HG03520 (cell line): ENCODE measurements at regions not wholly inside any gene's neighbourhood (a gene's known extent, or its start where the extent isn't known, plus 50 kb on each side); places are given as distances from the start of the nearest gene placed in this dataset.
"Not testable (repeated sequence)": the region's sequence is repeated elsewhere in the genome, so short reads cannot be mapped to it uniquely, and the experiment has no call there.

Experiments used
- ATAC-seq: cut with Tn5 transposase; IDR thresholded peaks from one replicate; pipeline ENCODE4 v1.9.1; 2021; ENCODE audit warnings: mild to moderate bottlenecking, moderate library complexity; ENCODE audit not compliant: unreplicated experiment

DNA sequence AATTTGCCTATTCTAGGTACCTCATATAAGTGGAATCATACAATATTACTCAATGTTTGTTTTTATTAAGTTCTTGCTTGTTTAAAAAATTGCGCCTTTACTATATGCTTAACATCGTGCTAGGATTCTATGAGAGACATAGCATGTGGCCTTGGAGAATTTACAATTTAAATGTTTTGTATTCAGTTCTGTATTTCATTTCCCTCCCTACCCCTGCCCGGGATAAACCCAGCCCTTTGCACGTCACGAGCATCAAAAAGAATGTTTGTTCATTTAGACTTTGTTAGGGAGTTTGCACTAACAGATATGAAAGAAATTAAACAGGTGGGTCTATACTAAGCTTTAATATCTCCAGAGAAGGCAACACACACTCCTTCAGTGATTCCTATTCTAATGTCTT lies 75.7 kb downstream of the C18orf54 start:
- ATAC-seq = no peak

DNA sequence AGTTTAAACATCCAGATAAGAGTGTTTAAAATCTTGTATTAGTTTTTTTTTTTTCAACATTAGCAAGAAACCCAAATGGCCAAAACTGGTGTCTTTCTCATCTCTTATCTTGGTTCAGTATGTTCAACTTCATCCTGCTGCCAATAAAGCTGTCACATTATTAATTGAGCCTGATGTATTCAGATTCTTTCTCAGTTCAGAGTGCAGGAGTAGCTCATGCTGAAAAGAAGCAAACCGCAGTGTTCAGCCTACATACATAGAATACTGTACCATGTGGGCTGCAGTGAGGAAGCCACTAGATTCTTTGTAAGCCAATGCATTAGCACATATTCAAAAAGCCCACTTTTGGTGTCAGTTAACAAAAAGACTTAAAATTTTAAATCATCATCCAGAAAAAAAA lies 76.2 kb downstream of the C18orf54 start:
- ATAC-seq = no peak

DNA sequence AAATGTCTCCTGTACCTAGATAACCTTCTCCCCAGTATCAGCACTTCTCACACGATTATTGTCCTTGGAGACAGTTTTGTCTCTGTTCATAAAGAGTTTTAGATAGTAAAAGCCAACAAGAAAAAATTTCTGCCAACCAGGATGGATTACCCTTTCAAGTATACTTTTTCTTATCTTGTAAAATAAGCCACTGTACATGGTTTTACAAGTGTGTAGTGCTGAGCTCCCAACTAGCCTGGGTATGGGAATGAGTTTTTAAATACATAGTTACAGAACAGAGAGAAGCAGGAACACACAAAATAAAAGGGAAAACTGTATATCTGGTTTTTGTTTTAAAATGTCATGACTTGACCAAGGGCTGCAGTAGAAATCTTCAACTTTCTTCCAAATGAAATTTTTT lies 76.7 kb downstream of the C18orf54 start:
- ATAC-seq = no peak

DNA sequence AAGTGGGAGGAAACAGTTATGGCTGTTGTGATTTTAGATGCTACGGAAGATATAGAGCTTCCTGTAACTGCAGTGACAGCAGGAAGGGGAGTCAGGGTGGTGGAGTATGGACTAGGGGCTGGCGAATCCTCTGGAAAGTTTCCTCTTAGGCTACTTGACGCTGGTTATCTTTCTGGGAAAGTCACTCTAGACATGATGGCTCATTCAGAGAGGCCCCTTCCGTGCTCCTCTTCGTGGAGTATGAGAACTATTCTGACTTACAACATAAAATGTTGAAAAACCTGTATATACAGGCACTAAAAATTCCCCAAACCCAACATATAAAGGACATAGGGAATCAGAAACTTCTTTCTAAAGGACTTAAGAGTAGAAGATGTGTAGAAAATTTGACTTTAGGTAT lies 78.8 kb downstream of the C18orf54 start:
- ATAC-seq = no peak

DNA sequence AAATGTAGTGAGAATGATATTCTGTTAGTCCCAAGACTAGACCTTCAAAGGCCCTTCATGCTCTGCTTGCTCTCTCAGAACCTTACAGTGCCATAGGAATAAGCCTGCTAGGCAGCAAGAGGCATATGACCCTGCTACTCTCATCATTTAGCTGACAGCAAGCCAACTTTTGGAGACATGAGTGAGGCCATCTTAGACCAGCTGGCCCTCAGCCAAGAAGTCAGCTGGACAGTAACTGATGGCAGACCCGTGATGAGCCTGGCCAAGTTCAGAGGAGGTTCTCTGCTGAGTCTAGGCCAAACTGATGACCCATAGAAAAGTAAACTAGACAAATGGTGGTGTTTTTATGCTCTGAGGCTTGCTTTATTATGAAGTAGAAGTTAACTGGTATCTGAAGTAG lies 82.6 kb downstream of the C18orf54 start:
- ATAC-seq = no peak

DNA sequence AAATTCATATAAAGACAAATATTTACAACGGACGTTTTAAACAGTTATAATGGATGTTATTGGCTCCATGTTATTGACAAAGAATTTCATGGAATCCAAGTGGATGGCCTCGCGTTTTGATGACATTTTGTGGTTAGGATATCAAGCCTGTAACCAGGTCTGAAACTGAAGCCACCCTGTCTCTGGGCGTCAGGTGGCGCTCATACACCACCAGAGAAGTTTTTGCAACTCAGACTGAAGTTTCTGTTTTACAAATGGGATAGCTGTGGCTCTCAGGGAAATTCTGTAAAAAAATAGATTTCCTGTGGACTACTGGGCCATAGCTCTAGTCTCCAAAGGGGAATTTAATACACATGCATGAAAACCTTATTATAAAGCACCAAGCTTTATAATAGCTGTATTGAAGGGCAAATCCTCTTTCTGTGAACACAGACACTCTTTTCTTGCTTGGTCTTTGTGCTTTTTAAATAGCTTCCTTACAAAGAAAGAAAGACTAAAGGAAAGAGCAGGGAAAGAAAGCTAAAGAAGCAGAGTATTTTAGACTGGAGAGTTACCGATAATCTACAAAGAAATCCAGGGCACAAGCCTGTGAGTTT lies 86.7 kb downstream of the C18orf54 start:
- ATAC-seq = peak; percentile 89

DNA sequence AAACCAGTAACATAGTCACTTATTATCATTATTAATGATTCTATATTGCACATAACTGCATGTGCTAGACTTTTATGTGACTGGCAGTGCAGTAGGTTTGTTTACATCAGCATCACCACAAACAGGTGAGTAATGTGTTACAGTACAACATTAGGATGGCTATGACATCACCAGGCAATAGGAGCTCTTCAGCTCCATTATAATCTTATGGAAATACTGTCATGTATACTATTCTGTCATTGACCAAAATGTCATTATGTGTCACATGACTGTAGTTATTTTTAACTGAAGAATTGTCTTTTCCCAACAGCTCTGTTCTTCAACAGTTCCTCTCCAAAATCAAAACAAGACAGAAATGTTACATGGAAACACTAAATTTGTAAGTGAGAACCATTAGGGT lies 96.3 kb downstream of the C18orf54 start:
- no peak for ATAC-seq

DNA sequence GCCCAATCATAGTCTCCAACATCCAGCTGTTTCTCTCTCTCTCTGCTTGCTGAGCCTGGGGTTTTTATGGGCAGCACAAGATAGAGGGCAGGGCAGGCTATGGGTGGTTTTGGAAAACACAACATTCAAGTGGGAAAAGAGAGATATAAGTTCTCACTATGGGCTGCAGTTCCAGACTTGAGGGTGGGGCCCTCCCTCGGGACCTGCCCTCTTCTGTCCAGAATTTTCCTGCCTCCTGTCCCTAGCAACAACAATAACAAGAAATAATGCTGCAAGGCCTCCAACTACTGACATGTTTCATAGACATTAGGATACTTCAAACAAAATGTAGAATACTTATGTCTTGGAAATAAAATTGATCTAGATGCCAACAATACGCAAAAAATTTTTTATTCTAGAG lies 107.8 kb downstream of the C18orf54 start:
- ATAC-seq = no peak

DNA sequence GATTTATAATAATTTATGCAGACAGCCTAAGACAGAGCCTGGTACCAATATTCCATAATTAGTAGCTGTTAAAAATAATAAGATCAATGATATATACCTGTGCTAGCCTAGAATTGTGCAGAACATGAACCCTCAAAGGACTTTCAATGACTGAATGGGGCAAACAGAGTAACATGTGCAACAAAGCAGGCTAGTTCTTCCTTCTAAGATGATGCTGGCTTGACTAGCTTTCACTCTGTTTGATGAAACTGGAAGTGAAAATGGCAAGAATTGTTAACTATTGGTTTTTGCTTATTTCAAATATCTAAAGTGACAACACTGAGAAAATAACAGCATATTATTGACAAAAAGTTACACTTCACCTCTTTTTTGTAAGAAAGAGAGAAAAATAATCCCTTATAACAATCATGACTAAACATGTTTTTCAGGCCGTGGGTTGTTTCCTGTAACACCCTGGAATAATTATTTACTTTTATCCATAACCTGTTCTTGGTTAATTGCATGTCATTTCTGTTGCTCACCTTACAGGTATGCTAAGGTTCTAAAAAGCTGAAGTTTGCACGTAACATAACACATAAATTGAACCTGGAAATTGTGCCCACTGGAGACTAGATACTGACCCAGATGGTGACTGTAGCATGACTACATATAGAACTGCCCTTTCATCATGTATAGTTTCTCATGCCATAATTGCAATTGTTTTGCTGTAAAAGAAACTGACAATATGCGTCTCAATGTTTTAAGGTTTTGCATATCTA lies 108.7 kb downstream of the C18orf54 start:
- ATAC-seq = no peak

DNA sequence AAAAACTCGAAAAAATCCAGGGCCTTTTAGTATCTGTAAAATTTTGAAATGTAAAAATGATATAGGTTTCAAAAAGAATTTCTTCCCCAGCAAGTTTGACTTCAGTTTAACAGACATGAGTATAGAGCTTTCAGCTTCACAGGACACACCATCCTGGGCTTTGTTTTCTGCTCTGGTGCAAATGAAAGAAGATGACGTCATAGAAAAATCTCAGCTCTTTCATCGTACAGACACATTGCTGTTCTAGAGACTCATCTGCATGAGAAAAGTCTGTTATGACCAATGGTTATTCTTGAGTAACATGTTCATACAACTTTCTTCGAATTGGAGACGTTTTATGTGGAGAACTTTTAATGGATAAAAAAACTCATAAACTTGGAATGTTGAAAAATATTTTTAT lies 111.7 kb upstream of the DYNAP start:
- no peak for ATAC-seq

DNA sequence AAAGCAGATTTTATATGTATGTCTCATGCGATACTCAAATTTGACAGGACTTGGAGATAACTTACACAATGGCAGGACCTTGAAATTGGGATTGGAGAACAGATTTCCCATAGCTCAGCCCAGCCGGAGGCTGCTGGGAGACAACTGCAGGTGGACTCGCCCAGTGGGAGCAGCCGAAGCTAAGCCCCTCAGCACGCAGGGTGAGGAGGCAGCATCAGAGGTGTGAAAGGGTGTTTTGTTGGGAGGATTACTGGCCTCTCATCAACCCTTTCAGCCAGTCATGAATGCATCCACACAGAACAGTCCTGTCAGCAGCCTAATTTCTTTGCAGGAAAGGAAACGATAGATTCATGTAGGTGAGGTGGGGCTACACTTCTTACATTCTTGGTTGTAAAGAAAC lies 110.4 kb upstream of the DYNAP start:
- ATAC-seq = no peak

DNA sequence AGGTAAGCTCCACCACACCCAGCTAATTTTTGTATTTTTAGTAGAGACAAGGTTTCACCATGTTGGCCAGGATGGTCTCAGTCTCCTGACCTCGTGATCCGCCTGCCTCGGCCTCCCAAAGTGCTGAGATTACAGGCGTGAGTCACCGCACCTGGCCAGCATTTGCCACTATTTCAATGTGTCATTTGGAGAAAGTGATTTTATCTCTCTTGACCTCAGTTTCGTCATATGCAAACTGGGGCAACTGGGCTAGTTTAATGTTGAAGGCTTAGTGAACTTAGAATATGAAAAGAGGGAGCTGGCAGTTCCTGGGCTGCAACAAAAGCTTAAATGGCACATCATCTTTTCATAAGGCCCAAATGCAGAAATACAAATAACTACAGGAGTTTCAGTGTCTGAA lies 88.6 kb upstream of the DYNAP start:
- ATAC-seq = not testable (repeated sequence)

DNA sequence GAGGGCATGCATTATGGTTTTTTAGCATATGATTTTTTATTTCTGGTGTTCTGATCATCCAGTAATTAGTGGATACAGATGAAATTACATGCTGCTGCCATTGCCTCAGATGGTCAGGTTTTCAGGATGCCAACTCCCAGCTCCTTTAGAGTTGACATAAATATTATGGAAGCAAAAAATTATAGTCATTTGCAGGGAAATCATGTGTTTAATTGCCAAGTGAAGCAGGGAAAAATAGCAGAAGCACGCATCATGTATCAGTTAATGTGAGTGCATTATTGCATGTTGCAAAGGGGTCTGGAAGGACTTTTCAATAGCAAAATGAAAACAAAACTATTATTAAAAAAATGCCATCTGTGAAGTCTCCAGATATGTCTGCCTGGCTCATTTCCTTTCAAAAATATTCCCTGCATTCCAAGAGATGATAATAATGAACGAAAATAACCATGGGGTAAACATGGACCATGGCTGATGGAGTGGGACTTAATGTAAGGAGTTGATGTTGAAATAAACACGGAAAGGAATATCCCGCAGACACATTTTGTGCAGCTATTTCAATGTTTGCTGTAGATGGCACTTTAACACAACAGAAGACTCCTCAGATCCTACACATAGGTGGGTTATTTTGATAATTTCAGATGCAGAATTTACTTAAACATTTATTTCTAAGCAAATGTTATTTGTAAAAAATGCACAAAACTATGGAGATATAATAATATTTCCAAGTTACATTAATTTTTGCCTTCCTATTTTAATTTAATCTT lies 87.7 kb upstream of the DYNAP start:
- no peak for ATAC-seq

DNA sequence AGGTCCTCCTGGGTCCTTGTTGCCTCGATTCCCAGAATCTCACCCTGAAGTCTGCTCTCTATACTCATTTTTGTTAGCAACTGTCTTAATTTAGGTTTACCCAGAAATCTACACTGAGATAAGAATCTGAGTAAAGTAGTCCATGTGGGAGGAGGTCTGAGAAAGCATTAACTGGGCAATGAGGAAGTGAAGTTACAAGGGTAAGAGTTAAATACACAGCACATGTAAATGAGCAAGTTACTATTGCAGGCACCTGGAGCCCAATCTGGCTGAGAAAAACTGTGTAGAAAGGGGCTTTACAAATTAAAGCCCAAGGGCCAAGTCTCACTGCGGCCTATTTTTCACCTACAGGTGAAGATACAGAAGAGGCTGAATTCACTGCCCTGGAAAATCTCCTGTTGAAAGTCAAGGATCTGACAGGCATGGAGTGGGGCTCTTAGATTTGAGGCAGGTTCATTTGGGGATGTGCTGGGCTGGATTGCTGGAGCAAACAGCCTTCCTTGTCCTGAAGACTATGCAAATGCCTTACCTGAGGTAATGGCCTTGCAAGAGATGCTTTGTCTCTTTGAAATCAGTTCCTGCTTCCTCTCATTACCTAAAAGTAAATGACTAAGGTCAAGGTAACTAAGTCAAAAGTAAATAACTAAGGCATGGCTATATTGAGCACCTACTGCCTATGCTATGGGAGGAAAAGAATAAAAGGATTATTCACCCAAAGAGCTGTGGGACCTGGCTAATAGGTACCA lies 84.4 kb upstream of the DYNAP start:
- peak; percentile 68 for ATAC-seq

DNA sequence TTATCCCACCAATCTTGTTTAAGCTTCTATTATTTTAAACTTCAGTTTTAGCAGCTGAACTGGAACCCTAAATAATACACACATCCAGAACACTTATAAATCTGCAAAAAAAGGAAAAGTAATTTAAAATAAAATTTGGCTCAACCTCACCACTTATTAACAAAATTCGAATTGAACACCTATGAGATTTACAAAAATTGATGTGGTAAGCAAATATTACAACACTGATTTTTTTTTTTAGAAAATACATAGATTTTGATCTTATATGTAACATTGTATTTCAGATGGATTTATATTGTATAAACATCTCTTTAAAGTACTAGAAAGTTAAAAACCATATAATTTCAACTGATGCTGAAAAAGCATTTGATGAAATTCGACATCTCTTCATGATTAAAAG lies 81.3 kb upstream of the DYNAP start:
- no peak for ATAC-seq

DNA sequence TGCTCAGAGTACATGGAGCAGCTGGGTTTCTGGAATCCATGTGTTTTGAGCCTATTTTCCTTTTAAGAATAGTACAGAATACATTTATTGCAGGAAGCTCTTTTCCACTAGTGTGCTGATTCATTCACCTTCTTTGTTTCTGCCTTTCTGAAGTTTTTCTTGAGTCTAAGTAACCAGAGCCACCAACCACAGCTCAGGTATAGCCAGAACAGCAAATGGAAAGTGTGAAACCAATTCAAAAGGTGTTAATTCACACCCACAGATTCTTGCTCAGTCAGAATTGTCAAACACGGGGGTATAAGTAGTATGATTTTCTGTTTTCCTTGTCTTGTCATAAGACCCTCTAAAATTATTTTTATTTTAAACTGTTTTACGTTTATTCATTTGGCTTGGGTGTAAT lies 75.9 kb upstream of the DYNAP start:
- no peak for ATAC-seq

DNA sequence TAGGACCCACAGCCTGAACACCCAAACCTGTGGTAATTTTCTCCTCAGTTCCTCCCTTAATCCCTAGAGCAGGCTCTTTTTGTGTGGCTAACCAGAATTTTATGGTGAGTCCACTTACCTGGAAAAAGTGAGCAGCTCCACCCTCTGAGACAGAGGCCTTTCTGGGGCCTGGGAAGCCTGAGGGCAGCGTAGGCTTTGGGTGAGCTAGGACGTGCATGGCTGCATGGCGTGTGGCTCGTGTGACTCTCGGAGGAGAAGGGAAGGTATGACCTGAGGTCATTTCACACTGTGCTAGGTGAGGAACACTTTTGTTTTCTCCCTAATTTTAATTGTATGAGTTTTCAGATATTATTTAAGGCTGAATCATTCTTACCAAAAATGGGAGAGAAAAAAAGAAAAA lies 73.5 kb upstream of the DYNAP start:
- ATAC-seq = no peak

DNA sequence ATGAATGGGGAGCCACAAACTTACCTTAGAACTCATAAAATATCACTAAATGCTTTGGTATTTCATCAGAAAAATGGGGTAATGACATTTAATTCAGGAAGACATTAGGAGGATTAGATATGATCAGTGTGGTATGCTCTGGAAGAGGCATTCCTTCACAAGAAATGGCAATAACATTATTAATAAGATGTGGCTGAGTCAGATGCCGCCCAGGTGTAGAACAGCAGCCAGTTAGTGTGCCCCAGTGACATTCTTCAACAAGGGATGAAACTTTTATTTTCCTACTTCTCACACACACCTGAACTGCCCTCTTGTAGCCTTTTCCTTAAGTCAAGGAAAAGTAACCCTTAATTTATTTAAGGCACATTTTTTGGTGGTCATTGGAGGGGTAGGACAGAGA lies 69.2 kb upstream of the DYNAP start:
- ATAC-seq = no peak

DNA sequence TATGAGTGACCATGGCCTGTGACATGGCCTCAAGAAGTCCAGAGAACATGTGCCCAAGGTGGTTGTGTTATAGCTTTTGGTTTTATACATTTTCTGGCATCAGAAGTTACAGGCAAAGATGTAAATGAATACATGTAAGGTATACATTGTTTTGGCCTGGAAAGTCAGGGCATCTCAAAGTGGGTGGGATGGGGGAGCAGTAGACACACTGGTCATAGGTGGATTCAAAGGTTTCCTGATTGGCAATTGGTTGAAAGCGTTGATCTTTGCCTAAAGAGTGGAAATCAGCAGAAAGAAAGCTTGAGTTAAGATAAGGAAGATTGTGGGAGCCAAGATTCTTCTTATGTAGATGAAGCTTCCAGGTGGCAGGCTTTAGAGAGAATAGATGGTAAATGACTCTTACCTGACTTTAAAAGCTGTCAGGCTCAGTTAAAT lies 62.1 kb upstream of the DYNAP start:
- ATAC-seq = no peak

DNA sequence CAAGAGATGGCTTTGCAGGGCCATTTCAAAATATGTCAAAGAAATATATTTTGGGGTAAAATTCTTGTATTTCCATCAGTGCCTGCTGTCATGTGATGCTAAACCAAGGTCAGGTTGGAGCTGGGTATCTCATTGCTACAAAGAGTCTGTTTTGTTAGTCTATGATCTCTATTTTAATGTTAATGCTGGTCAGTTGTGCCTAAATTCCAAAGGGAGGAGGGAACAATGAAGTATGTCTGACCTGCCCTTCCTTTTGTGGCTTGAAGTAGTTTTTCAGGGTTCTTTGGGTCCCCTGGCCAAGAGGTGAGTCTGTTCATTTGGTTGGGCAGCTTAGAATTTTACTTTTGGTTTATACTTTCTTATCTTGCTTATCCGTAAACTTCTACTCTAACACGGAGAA lies 61.6 kb upstream of the DYNAP start:
- no peak for ATAC-seq

DNA sequence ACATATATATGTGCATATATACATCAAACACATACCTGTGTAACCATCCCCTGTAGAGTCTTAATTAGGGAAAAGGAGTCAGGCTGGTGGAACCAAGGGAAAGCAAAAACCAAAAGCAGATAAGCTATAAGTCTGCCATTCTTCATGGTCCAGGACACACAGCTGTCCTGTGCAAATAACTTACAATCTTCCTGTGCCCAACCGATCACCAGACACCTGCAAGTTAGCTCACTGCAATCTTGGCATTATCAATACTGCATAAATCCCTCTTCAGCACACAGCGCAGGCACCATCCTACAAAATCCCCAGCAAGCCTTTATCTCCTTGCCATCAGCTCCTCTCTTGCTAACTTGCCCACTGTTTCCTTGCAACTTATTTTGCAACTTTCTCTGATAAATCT lies 60.8 kb upstream of the DYNAP start:
- ATAC-seq = no peak
